ENCODE measurements at regions not wholly inside any gene's neighbourhood (a gene's known extent, or its start where the extent isn't known, plus 50 kb on each side); places are given as distances from the start of the nearest gene placed in this dataset.
A peak's percentile ranks its signal among the peaks of the same experiment; 100 is the strongest.
"Not testable (repeated sequence)": the region's sequence is repeated elsewhere in the genome, so short reads cannot be mapped to it uniquely, and the experiment has no call there.

DNA sequence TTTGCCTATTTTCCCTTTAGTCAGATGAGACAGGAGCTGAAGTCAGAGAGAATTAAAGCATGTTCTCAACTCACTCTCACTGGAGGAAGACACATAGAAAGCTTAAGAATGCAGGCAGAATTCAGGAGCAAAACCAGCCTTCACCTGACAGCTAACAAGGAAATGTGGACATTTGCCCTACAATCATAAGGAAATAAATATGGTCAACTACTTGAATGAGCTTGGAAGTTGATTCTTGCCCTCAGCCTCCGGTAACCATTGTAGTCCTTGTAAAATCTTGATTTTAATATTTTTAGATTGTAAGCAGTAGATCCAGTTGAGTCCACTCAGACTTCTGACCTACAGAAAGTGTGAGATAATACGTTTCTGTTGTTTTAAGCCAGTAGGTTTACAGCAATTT, 752.5 kb upstream of the ZWINT start:
- no peak for DNase-seq

DNA sequence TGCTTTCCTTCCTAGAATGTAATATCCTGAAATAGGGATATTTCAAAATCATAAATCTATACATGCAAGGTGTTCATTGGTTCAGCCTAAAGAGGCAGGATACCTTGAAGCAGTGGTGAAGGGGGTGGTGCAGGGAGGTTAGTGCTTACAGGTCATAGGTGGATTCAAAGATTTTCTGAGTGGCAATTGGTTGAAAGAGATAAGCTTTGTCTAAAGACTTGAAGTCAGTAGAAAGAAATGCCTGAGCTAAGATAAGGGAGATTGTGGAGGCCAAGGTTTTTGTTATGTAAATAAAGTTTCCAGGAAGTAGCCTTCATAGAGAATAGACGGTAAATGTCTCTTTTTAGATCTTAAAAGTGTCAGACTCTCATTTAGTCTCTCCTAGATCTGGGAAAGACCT, 741.2 kb upstream of the ZWINT start:
- DNase-seq = peak; percentile 88

DNA sequence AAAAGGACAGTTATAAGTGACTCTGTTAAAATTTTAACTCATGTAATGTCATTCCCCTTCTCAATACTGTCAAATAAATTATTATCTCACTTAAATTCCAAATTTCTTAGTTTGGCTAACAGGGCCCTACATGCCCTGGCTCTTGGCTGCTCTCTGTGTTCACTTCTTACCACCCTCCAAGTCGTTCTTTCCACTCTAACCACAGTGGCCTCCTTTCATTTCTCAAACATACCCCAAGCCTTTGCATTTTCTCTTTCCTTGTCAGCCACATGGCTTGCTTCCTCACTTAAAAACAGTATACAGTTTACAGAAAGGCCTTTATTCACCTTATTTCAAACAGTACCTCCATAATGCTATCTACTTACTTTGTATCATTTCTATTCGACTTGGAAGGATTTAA, 737.1 kb upstream of the ZWINT start:
- peak; percentile 45 for DNase-seq

DNA sequence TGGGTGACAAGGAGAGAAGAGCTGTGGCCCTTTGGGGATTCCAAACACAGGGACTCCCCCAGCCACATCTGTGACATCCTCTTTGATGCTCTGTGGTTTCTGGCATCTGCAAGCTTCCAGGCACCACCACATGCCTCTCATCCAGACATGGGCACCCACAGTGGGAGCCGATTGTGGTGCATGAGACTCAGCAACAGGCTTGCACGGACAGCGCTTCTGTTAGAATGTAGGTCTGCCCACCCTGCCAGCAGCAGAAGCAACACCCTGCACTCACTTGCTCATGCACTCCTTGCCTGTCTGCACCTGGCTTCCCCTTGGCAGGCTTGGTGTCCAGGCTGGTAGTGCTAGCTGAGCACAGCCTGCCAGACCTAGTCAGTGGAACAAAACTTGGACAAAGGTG, 735.0 kb upstream of the ZWINT start:
- DNase-seq = no peak

DNA sequence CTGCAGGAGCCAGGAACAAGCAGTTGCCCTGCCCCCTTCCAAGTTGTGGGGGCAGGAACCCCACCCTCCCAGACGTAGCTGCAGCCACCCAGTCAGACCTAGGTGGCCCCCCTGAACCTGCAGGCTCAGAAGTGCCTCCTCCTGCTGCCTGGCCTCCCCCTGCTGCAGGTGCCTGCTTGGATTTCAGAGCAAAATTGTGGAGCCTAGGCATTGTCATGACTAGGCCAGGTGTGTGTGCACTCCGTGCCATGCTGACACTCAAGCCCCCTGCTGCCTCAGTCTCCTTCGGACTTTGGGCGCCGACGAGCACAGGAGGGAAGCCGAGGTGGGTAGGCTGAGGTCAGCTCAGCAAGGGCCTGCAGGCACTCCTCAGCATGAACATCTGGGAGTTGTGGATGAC, 733.9 kb upstream of the ZWINT start:
- DNase-seq = no peak

DNA sequence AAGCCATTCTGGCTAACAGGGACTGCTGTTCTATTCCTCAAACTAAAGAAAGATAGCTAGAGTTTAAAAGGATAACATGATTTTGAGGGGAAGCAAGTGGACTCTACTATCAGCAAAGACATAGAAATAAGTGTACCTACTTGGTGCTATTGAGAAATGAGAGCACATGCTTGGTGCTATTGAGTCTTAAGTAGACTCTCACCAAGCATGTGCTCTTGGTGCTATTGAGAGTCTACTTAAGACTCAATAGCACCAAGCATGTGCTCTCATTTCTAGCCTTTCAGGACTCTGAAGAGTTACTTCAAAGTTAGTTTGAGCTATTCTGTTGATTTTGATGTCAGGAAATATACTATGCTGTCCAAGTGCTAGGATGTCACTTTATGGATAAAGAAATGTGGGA, 733.0 kb upstream of the ZWINT start:
- no peak for DNase-seq

DNA sequence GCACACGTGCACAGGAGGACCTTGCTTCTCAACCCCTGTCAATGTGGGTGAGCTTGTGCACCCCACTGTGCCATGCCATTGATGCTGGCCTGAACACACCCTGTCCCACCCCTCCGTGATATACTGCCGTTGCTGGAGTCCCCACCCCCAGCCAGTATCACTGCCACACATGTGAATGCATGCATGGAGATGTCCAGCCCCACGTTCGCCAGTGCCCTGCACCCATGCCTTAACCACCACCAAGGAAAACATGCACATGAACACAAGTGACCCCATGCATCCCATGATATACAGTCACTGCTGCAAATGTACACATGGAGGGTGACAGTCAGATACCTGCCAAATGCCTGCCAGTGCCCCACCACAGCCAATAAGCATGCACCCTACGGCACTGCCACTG, 692.5 kb upstream of the ZWINT start:
- no peak for DNase-seq

DNA sequence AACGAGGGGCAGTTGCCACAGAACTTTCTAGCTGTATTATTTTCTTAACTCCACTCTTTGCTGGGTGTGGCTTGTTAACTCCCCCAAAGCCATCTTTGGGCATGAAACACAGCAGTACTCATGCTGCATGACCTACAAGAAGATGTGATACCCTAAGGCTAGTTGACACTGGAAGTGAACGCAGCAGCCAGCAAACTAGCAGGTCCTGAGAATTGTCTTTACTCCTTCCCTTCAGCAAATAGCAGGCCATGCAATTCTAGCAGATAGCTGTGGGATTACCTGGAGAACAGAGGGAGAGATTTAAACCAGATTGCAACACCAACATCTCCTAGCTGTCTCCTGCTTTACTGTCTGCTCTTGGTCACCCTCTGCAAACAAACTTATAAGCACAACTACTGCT, 688.0 kb upstream of the ZWINT start:
- DNase-seq = peak; percentile 71

DNA sequence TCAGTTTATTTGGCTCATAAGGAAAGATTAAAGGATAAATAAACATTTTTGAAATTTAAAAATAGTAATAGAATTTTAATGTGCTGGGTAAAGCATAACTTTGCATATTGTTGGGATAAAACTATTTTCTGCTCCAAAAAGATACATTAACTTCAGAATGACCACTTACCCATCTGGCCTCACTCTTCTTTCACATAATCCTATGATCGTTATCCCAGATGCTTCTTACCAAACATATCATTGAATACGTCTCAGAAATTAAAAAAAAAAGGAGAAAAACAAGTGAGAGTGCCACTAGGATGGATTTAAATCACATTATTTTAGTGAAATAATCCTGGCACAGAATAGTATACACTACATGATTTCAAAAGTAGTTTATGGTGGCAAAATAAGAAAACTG, 677.5 kb upstream of the ZWINT start:
- no peak for DNase-seq

DNA sequence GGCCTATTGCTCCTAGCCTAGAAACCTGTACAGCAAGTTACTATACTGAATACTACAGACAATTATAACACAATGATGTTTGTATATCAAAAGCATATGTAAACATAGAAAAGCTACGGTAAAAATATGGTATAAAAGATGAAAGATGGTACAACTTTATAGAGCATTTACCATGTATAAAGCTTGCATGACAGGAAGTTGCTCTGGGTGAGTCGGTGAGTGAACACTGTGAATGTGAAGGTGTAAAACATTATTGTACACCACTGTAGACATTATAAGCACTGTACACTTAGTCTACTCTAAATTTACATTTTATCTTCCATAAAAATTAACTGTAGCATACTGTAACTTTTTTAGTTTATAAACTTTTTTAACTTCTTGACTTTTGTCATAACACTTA, 674.3 kb upstream of the ZWINT start:
- no peak for DNase-seq

DNA sequence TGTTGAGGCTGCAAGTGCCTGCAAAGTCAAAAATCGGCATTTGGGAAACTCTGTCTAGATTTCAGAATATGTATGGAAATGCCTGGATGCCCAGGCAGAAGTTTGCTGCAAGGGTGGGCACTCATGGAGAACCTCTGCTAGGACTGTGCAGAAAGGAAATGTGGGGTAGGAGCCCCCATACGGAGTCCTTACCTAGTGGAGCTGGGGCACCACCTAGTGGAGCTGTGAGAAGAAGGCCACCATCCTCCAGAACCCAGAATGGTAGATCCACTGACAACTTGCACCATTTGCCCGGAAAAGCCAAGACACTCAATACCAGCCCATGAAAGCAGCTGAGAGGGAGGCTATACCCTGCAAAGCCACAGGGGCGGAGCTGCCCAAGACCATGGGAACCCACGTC, 671.2 kb upstream of the ZWINT start:
- not testable (repeated sequence) for DNase-seq

DNA sequence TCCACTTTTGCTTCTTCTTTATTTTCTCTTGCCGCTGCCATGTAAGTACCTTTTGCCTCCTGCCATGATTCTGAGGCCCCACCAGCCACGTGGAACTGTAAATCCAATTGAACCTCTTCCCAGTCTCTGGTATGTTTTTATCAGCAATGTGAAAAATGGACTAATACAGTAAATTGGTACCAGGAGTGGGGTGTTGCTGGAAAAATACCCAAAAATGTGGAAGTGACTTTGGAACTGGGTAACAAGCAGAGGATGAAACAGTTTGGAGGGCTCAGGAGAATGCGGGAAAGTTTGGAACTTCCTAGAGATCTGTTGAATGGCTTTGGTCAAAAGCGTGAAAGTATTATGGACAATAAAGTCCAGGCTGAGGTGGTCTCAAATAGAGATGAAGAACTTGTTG, 670.3 kb upstream of the ZWINT start:
- DNase-seq = no peak

DNA sequence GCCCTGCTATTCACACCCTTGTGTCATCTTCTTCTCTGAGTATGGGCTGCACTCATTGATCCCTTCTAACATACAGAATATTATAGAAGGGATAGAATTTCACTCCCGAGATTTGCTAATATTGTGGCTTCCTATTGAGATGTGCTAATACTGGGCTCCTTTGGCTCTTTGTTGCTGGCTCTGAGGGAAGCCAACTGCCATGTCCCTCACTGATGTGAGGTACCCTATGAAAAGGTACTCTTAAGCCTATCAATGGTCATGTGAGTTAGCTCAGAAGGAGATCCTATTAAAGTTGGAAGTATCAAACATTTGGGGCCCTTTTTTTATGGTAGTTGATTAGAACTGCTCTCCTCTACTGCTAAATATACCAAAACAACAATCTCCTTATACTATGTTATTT, 665.2 kb upstream of the ZWINT start:
- DNase-seq = no peak

DNA sequence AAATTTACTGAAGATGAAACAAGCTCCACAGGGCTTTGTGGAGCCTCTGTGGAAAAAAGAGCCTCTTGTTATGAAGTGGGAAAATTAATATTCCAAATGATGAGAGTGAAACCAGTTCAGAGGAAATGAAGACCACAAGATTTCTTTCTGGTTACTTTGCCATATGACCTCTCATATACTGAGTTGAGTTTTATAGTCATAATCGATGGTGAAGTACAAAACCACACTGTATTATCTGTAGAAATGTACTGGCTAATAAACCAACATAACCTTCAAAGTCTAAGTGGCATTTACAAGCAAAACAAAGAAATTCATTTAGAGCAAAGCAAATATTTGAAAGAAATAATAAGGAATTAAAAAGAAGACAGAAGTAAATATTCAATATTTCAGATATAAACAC, 662.6 kb upstream of the ZWINT start:
- no peak for DNase-seq

DNA sequence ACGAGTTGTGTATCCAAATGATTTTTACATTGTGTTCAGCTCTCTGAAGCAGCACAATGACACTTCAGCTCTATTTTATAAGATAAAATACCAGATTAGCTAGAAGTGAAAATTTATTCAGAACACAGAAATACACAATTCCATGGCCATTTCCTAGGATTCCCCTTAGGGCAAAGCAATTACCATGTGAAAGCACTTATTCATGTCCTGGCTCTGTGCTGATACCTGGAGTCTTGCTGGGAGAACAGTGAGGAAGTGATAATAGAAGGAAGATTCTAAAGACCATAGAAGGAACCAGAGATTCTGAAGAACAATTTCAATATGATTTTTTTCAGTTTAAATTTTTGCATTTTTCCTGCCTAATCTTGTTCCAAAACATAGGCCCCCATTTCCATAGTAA, 657.4 kb upstream of the ZWINT start:
- DNase-seq = no peak

DNA sequence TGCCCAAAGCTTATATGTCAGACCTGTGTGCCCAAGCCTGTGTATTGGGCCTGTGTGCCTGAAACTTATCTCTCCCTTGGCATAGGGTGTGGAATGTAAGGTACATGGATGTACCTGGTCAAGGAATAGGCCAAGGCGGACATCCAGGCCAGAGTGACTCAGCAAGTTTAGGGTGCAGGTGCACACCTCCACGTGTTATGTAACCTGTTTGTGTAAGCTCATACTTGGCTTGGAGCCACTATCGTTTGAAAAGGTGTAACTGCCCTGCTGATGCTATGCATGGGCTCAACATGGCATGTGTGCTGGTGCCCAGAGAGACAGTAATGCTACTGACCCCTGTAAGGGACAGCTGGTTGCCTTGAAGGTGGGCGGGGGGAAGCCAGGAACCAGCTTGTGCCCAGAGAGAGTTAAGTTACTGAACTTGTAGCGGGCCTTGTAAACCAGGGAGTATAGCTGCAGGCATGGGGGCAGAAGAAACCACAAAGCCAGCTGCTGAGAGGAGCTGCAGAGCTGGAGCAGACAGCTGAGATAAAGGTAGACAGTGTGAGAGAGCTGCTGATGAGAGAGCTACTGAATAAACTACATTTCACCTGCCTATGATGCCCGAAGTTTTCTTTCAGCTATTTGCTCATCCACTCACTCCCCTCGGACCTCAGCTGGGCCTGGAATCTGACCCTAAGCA, 656.4 kb upstream of the ZWINT start:
- no peak for DNase-seq

DNA sequence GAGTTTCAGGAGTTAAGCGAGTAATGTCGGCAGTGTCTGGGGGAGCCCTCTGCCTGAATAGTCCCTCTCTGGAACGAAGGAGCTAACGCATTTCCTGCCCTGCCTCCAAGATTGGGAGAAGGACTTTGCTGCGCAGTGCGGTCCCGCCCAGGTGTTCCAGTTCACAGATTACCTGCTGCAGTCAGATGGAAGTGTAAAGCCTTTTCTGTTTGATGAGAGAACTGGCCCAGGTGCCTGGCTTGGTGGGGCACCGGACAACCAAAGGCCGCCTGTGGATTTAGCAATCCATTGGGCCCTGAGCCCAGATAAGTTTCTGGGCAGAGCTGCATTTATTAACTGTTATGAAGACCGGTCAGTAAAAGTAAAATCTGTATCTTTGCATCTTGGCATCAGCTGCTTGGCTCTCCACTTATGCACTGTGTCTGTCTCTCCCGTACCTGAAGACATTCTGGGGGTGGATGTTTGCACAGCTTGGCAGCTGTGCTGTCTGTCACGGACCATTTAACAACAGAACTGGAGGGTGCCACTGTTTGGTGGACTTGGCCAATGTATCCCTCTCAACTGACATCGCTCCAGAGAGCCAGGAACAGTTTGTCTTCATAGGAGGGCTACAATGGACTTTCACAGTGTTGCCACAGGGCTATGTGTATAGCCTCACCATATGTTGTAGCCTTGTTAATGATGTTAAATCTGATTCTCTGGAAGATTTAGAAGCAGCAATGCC, 654.7 kb upstream of the ZWINT start:
- no peak for DNase-seq

DNA sequence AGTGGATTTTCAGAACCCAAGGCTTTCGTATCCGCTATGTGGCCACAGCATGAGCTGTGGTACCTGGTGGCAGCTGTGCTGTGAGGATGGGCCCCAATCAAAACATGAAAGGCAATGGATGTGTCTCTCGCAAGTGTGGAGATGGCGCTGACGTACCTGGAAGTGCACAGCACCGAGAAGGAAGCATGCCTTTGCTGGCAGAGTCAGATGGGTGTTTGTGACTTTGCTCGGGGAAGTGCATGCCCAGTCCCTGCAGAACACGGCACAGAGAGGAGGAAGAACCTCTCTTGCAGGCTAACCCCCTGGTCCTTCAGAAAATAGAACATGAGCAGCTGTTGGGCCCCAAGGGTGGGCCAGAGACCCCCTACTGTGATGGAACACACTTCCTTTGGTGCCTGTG, 654.1 kb upstream of the ZWINT start:
- DNase-seq = no peak

DNA sequence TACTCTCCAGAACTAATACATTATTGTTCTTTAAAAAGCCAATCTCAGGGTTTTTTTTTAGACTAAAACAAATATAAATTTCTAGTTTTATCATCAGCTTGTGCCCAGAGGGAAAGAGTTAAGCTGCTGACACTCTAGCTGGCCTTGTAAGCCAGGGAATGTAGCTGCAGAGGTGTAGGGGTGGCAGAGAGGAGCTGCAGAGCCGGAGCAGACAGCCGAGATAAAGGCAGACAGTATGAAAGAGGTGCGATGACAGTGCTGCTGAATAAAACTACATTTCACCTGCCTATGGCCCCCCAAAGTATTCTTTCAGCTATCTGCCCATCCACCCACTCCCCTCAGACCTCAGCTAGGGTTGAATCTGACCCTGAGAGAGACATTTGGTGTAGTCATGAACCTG, 653.7 kb upstream of the ZWINT start:
- no peak for DNase-seq

DNA sequence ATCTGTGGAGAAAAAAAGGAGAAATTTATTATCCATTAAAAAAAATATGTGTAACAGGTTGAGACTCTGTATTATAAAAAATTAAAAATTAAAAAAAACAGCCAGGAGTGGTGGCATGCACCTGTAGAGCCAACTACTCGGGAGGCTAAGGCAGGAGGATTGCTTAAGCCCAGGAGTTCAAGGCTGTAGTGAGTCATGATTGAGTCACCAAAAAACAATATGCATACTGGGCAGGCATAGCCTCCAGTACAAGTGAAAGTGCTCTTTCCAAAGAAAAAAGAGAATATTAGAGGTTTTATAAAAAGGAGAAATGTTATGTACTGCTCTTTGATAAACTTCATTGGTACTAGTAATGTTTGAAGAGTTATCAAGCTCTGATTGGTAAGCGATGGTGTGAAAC, 647.1 kb upstream of the ZWINT start:
- DNase-seq = no peak

DNA sequence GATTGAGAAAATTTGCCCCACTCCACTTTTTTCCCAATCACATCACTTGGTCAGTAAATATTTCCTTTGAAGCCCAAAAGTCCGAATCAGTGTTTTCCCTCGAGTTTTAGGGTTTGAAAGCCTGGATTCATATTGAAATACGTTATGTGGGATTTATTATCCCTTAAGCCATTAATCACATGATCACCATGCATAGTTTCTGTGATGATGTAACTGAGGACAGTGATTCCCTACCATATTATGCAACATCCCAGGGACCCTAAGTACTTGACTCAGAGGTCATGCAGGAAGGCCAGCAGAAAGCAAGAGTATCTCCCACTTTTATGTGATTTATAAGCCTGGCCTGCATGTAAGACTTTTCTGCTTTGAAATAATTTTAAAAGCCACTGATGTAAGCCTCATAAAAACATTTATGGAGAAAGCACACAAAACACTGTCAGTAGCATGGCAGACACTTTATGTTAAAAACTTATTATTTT, 630.6 kb upstream of the ZWINT start:
- DNase-seq = no peak

DNA sequence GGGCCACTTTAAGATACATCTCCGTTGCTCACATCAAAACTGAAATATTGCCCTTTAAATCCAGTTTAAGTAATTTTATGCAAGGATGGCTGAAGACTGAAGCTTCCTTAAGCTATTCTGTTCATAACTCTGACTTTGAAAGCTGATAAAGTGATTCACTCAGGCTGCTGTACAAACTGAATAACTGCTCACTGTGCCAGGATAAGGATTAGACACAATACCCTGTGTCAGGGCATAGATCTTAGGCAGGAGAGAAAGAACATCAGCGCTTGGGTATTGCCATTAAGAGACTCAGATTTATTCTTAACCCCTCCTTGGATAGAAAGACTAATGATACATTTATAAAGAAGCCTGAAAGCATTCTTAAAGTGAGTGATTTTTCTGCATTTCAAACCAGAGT, 614.5 kb upstream of the ZWINT start:
- no peak for DNase-seq

DNA sequence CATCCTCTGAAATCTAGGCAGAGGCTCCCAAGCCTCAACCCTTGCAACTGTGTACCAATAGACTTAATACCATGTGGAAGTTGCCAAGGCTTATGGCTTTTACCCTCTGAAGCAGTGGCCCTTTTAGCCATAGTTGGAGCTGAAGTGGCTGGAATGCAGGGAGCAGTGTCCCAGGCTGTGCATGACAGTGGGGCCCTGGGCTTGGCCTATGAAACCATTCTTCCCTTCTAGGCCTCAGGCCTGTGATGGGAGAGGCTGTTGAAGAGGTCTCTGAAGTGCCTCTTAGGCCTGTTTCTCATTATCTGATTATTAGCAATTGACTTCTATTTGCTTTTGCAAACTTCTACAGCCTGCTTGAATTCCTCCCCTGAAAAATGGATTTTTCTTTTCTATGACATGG, 612.7 kb upstream of the ZWINT start:
- DNase-seq = no peak

DNA sequence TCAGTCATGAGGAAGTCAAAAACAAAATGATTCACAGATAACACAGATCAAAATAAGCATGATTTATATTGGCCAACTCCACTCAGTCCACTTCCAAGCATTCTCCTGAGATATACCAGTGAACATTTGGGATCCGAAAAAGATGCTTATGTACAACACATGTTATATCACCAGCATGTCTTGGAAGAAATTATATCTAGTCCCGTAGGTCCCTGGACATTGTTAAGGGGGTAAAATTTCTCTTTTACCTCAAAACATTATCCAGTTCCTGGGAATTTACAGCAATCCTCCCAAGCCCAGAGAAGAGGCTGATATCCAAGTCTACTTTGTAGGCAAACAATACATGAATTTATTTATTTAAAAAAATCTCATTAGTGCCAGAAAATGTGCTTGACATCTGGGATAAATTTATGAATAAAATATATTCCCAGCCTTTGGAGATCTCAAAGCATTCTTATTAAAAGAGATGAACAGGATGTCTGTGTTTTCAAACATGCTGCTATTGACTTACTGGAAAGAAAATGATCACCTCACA, 582.2 kb upstream of the ZWINT start:
- DNase-seq = no peak

DNA sequence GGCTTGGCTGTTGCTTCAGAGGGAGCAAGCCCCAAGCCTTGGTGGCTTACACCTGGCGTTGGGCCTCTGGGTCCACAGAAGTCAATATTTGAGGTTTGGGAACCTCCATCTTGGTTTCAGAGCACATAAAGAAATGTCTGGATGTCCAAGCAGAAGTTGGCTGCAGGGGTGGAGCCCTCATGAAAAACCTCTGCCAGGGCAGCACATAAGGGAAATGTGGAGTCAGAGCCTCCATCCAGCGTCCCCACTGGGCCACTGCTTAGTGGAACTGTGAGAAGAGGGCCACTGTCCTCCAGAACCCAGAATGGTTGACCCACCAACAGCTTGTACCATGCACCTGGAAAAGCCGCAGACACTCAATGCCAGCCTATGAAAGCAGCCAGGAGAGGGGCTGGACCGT, 573.5 kb upstream of the ZWINT start:
- DNase-seq = no peak
